PC-3 (cell line): ENCODE measurements at regions not wholly inside any gene's neighbourhood (a gene's known extent, or its start where the extent isn't known, plus 50 kb on each side); places are given as distances from the start of the nearest gene placed in this dataset.

Source experiments
- EZH2 ChIP-seq: fragments of 300-600 bp; sonication (generic); IDR thresholded peaks from one replicate; pipeline ENCODE4 v1.6.1; 2017; ENCODE audit warnings: antibody characterized with exemption, mild to moderate bottlenecking, low read length; ENCODE audit not compliant: unreplicated experiment
- EZH2phosphoT487 ChIP-seq: fragments of 300-600 bp; sonication (generic); IDR thresholded peaks from 2 replicates; pipeline ENCODE4 v1.6.1; 2018; ENCODE audit warnings: mild to moderate bottlenecking, antibody characterized with exemption, low read length, borderline replicate concordance
- TF ChIP-seq, protein P1 (sequence below): fragments of 300-600 bp; sonication (generic); conservative IDR thresholded peaks from 2 replicates; pipeline ENCODE4 v1.5.1; 2017; ENCODE audit warnings: antibody characterized with exemption, low read depth, mild to moderate bottlenecking, low read length

DNA sequence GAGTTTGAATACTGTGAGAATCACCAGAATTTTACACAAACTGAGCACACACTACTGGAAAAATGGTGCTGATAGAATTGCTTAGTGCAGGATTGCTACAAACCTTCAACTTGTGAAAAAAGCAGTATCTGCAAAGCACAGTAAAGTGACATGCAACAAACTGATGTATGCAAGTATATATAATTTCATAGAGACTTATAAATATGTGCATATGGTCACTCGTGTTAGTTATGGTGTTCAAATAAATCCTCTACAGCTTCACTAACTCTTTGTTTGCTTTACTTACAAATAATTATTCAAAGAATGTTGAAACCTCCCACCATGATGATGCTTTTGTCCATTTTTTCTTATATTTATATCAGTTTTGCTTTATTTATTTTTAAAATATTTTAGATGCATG is 1130.9 kb upstream of the CELF2 start:
- no peak for TF ChIP-seq EZH2
- TF ChIP-seq, protein P1, sequence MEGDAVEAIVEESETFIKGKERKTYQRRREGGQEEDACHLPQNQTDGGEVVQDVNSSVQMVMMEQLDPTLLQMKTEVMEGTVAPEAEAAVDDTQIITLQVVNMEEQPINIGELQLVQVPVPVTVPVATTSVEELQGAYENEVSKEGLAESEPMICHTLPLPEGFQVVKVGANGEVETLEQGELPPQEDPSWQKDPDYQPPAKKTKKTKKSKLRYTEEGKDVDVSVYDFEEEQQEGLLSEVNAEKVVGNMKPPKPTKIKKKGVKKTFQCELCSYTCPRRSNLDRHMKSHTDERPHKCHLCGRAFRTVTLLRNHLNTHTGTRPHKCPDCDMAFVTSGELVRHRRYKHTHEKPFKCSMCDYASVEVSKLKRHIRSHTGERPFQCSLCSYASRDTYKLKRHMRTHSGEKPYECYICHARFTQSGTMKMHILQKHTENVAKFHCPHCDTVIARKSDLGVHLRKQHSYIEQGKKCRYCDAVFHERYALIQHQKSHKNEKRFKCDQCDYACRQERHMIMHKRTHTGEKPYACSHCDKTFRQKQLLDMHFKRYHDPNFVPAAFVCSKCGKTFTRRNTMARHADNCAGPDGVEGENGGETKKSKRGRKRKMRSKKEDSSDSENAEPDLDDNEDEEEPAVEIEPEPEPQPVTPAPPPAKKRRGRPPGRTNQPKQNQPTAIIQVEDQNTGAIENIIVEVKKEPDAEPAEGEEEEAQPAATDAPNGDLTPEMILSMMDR, result no peak
- TF ChIP-seq EZH2phosphoT487, result no peak
